ENCODE measurements at regions not wholly inside any gene's neighbourhood (a gene's known extent, or its start where the extent isn't known, plus 50 kb on each side); places are given as distances from the start of the nearest gene placed in this dataset.

- Histone ChIP-seq H3K4me3 (ENCODE audit: low read depth, low read length) (no peak overlapping the region), H3K9me3 (ENCODE audit: control insufficient read depth, insufficient read depth, low read length) (no peaks in the 10 kb centered on the region), H3K27me3 (ENCODE audit: control insufficient read depth, insufficient read depth, low read length) (no peaks in the 10 kb centered on the region), H3K27ac (ENCODE audit: low read depth, low read length) (no peak overlapping the region)
- POLR2A ChIA-PET = no interaction called here
- CTCF ChIA-PET = no interaction called here
- no peak for TF ChIP-seq CTCF (IDR thresholded peaks at IDR 0.05; ENCODE audit: low read depth, low read length)
- no peak for DNase-seq (ENCODE audit: low read depth, low spot score)
Measured at GRCh38 chrX:13248867-13249486, 70.9 kb downstream of the ATXN3L start.

DNA sequence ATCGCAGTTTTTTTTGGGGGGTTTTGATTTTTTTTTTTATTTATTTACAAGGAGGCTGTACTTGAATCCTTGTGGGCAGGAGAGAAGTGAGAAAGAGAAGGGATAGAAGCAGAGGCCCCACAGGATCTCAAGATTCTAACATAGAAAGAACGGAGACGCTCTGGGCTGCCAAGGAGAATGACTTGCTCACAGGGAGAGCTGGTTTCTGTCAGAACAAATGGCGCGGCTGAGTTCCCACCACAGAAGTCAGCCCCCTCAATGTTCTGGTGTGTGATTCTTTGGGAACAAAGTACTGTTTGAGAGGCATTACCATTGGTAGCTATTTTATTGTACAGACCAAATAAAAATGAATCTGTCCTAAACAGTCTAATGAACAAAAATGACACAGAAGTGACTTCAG, 80.6 kb downstream of the ATXN3L start:
- no peak for DNase-seq (ENCODE audit: low read depth, low spot score)
- POLR2A ChIA-PET = interaction anchor here (0.8 to 1.0 kb wide), 2 partner anchors 263 to 265 kb away, joined by 4 to 5 read pairs; partner anchors contain the start of gene TMSB4X
- TF ChIP-seq CTCF (IDR thresholded peaks at IDR 0.05; ENCODE audit: low read depth, low read length) = no peak
- Histone ChIP-seq H3K9me3 (ENCODE audit: control insufficient read depth, insufficient read depth, low read length) (no peaks in the 10 kb centered on the region), H3K4me3 (ENCODE audit: low read depth, low read length) (no peak overlapping the region), H3K27ac (ENCODE audit: low read depth, low read length) (no peak overlapping the region), H3K27me3 (ENCODE audit: control insufficient read depth, insufficient read depth, low read length) (no peaks in the 10 kb centered on the region)
- CTCF ChIA-PET = interaction anchor here (1.1 kb wide), 1 partner anchor 293 kb away, joined by 3 read pairs; no protein-coding TSS in a partner anchor

DNA sequence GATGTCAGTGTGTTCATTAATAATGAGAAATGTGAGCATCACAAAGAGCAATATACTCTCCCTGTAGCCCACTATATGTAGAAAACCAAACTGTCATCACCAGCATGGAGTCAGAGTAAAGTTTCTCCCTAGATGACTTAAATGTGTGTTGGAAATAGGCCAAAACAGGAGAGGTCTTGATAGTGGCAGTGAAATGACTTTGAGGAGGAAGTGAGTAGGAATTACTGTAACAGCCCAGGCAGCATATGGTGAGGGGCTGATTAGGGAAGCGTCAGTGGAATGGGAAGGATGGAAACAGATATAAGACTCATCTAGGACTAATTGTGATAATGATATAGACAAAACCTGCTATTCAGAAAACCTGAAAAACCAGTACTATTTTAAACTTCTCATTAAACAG, 83.9 kb downstream of the ATXN3L start:
- CTCF ChIA-PET = no interaction called here
- no peak for TF ChIP-seq CTCF (IDR thresholded peaks at IDR 0.05; ENCODE audit: low read depth, low read length)
- Histone ChIP-seq H3K4me3 (ENCODE audit: low read depth, low read length) (no peak overlapping the region), H3K9me3 (ENCODE audit: control insufficient read depth, insufficient read depth, low read length) (no peaks in the 10 kb centered on the region), H3K27ac (ENCODE audit: low read depth, low read length) (no peak overlapping the region), H3K27me3 (ENCODE audit: control insufficient read depth, insufficient read depth, low read length) (no peaks in the 10 kb centered on the region)
- POLR2A ChIA-PET = no interaction called here
- DNase-seq (ENCODE audit: low read depth, low spot score) = no peak

- H3K27me3 ChIP-seq (ENCODE audit: control insufficient read depth, insufficient read depth, low read length) = no peaks in the 10 kb centered on the region
- ChIA-PET POLR2A (no interaction called here), CTCF (no interaction called here)
- no peak for TF ChIP-seq CTCF (IDR thresholded peaks at IDR 0.05; ENCODE audit: low read depth, low read length)
- H3K27ac ChIP-seq (ENCODE audit: low read depth, low read length) = no peak overlapping the region
- no peak for DNase-seq (ENCODE audit: low read depth, low spot score)
- no peak overlapping the region for H3K4me3 ChIP-seq (ENCODE audit: low read depth, low read length)
- H3K9me3 ChIP-seq (ENCODE audit: control insufficient read depth, insufficient read depth, low read length) = no peaks in the 10 kb centered on the region
Measured at GRCh38 chrX:13232484-13232883, 87.4 kb downstream of the ATXN3L start.

DNA sequence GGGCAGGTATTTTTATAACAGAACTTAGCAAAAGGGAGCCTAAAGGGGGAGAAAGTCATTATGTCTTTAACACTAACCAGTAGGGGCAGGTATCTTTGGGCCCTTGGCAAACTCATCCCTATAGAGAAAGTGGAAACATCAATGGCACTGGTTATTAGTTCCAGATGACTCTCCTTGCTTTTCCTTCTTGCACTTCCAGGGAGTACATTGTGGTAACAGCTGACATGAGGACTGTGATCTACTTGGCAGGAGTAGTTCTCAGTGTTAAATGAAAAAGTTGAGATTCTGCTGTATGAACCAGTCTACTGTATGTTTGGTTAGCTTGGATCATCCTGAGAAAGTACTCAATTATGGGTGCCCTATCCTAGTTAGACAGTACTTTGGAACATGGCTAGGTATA, 93.6 kb downstream of the ATXN3L start:
- Histone ChIP-seq H3K27ac (ENCODE audit: low read depth, low read length) (no peak overlapping the region), H3K27me3 (ENCODE audit: control insufficient read depth, insufficient read depth, low read length) (no peaks in the 10 kb centered on the region), H3K4me3 (ENCODE audit: low read depth, low read length) (no peak overlapping the region), H3K9me3 (ENCODE audit: control insufficient read depth, insufficient read depth, low read length) (no peaks in the 10 kb centered on the region)
- no peak for TF ChIP-seq CTCF (IDR thresholded peaks at IDR 0.05; ENCODE audit: low read depth, low read length)
- no peak for DNase-seq (ENCODE audit: low read depth, low spot score)
- CTCF ChIA-PET = no interaction called here
- POLR2A ChIA-PET = no interaction called here
